MM.1S (cell line): ENCODE measurements at regions not wholly inside any gene's neighbourhood (a gene's known extent, or its start where the extent isn't known, plus 50 kb on each side); places are given as distances from the start of the nearest gene placed in this dataset.

ENCODE experiments used
- CTCF ChIP-seq: fragments of 300-600 bp; sonication (generic); IDR thresholded peaks from 2 replicates; pipeline ENCODE4 v1.5.1; 2016; ENCODE audit warnings: antibody characterized with exemption, low read length, mixed read lengths
- EZH2phosphoT487 ChIP-seq: fragments of 300-600 bp; sonication (generic); IDR thresholded peaks from 2 replicates; pipeline ENCODE4 v1.6.1; 2018; ENCODE audit warnings: antibody characterized with exemption, low read length

GRCh38 chr1:90414201-90414600 is 302.9 kb downstream of the BARHL2 start:
- TF ChIP-seq CTCF (no peak), EZH2phosphoT487 (no peak)
